C4-2B (cell line): ENCODE measurements at regions not wholly inside any gene's neighbourhood (a gene's known extent, or its start where the extent isn't known, plus 50 kb on each side); places are given as distances from the start of the nearest gene placed in this dataset.

Source experiments
- CTCF ChIP-seq: fragments of 450-650 bp; conservative IDR thresholded peaks from 2 replicates; pipeline ENCODE4 v1.5.1; 2017; ENCODE audit warnings: mild to moderate bottlenecking
- ZFX ChIP-seq: fragments of 450-650 bp; IDR thresholded peaks from 2 replicates; pipeline ENCODE4 v1.6.1; 2017

- no peak for TF ChIP-seq CTCF
- TF ChIP-seq ZFX = no peak
These were observed 446.9 kb upstream of the CD180 start for GRCh38 chr5:67643536-67643935.
